ENCODE measurements at regions not wholly inside any gene's neighbourhood (a gene's known extent, or its start where the extent isn't known, plus 50 kb on each side); places are given as distances from the start of the nearest gene placed in this dataset.

DNA sequence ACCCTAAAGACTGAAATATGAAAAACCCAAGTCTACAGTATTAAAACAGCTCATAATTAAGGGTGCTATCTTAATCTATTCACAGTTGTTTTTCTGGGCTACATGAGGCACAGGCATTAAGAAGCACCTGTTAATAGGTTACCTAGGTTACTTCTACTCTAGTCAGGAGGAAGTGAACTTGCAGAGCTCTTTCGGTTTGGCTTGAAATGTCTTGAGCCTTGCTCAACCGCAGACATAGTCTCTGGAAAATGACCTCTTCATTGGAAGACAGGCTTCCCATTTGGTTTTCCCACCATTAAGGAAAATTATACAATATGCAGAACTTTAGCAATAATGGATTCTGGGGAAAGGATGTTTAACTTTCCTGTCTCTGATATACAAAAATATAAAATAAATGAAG, 142.3 kb upstream of the KCNJ3 start:
- Histone ChIP-seq H2BK5ac (ENCODE audit: low read depth, low read length, poor library complexity, severe bottlenecking) (no peak overlapping the region), H3K9ac (ENCODE audit: low read depth, low read length) (no peak overlapping the region), H2AK9ac (replicated peaks; ENCODE audit: low read depth, low read length, poor library complexity) (no peak overlapping the region), H4K20me1 (ENCODE audit: insufficient read depth, low read length) (no peaks in the 10 kb centered on the region), H2BK20ac (ENCODE audit: low read depth, low read length) (no peak overlapping the region), H3K9me1 (ENCODE audit: insufficient read depth, low read length) (no peaks in the 10 kb centered on the region), H3K27me3 (ENCODE audit: control insufficient read depth, insufficient read depth, low read length) (no peaks in the 10 kb centered on the region), H3K4me2 (ENCODE audit: low read depth, low read length) (no peak overlapping the region), H2BK120ac (ENCODE audit: low read depth, low read length) (no peak overlapping the region), H3K23ac (ENCODE audit: low read depth, low read length) (no peak overlapping the region), H3K79me1 (ENCODE audit: low read depth in 1 of 2, low read length in 2 of 2) (no peaks in the 10 kb centered on the region), H4K8ac (ENCODE audit: low read depth in 2 of 2, low read length in 2 of 2) (no peak overlapping the region), H3K56ac (ENCODE audit: extremely low read depth, insufficient read depth, low read length) (no peak overlapping the region), H2BK15ac (ENCODE audit: low read depth, low read length) (no peak overlapping the region), H2AK5ac (ENCODE audit: low read depth, low read length) (no peak overlapping the region), H3K4me3 (ENCODE audit: insufficient read depth, low read depth, low read length) (no peak overlapping the region), H3K4ac (ENCODE audit: low read depth, low read length) (no peak overlapping the region), H4K91ac (ENCODE audit: insufficient read depth, low read depth, low read length) (no peak overlapping the region), H3K4me1 (ENCODE audit: control insufficient read depth, insufficient read depth, low read length) (no peaks in the 10 kb centered on the region), H3K18ac (ENCODE audit: low read depth, low read length) (no peak overlapping the region), H3K27ac (ENCODE audit: insufficient read depth, low read length) (no peak overlapping the region), H4K5ac (ENCODE audit: low read depth, low read length) (no peak overlapping the region), H3K14ac (replicated peaks; ENCODE audit: low read depth, low read length) (no peak overlapping the region), H3K36me3 (ENCODE audit: control insufficient read depth, insufficient read depth, low read length) (no peaks in the 10 kb centered on the region), H3K9me3 (ENCODE audit: control insufficient read depth, insufficient read depth, low read length) (0 out of 2 replicates have a peak, but pooled peaks cover 3% of the 10 kb centered on the region), H2AFZ (replicated peaks; ENCODE audit: low read length, poor library complexity) (no peak overlapping the region)
- dilution Hi-C loops (cut with HindIII; ENCODE audit: low sequenced_read_pairs, unreplicated experiment) (no loop called here), in situ Hi-C loops (cut with MboI; ENCODE audit: low sequenced_read_pairs) (no loop called here), intact Hi-C loops (cut with micrococcal nuclease) (no loop called here)
- ChIA-PET POLR2A (ENCODE audit: unreplicated experiment) (no interaction called here), CTCF (no interaction called here)
- TF ChIP-seq CHD1 (IDR thresholded peaks at IDR 0.05; ENCODE audit: low read depth, low read length) (no peak), MAZ (IDR thresholded peaks at IDR 0.05; ENCODE audit: borderline replicate concordance, low read depth, low read length) (no peak), FOS (IDR thresholded peaks at IDR 0.05; ENCODE audit: low read depth, low read length) (no peak), MXI1 (IDR thresholded peaks at IDR 0.05; ENCODE audit: borderline replicate concordance, low read depth, low read length) (no peak), MAFK (IDR thresholded peaks at IDR 0.05; ENCODE audit: low read depth, low read length) (no peak), SMC3 (IDR thresholded peaks at IDR 0.05; ENCODE audit: low read depth, low read length) (no peak), BHLHE40 (IDR thresholded peaks at IDR 0.05; ENCODE audit: low read depth, low read length) (no peak), RCOR1 (IDR thresholded peaks at IDR 0.05; ENCODE audit: insufficient replicate concordance, low read length) (no peak), RAD21 (IDR thresholded peaks at IDR 0.05; ENCODE audit: low read length) (no peak), POLR2A (IDR thresholded peaks at IDR 0.05; ENCODE audit: low read depth, low read length) (no peak), RFX5 (IDR thresholded peaks at IDR 0.05; ENCODE audit: low read depth, low read length) (no peak), NFE2L2 (IDR thresholded peaks at IDR 0.05; ENCODE audit: low read depth, low read length) (no peak), CEBPB (IDR thresholded peaks at IDR 0.05; ENCODE audit: low read depth, low read length) (no peak)
- TF ChIP-seq, protein P1, sequence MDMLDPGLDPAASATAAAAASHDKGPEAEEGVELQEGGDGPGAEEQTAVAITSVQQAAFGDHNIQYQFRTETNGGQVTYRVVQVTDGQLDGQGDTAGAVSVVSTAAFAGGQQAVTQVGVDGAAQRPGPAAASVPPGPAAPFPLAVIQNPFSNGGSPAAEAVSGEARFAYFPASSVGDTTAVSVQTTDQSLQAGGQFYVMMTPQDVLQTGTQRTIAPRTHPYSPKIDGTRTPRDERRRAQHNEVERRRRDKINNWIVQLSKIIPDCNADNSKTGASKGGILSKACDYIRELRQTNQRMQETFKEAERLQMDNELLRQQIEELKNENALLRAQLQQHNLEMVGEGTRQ (IDR thresholded peaks at IDR 0.05; ENCODE audit: low read depth, low read length) = no peak
- TF ChIP-seq, protein P2, sequence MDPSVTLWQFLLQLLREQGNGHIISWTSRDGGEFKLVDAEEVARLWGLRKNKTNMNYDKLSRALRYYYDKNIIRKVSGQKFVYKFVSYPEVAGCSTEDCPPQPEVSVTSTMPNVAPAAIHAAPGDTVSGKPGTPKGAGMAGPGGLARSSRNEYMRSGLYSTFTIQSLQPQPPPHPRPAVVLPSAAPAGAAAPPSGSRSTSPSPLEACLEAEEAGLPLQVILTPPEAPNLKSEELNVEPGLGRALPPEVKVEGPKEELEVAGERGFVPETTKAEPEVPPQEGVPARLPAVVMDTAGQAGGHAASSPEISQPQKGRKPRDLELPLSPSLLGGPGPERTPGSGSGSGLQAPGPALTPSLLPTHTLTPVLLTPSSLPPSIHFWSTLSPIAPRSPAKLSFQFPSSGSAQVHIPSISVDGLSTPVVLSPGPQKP (IDR thresholded peaks at IDR 0.05; ENCODE audit: borderline replicate concordance, low read depth, low read length) = no peak
- TF ChIP-seq, protein P3, sequence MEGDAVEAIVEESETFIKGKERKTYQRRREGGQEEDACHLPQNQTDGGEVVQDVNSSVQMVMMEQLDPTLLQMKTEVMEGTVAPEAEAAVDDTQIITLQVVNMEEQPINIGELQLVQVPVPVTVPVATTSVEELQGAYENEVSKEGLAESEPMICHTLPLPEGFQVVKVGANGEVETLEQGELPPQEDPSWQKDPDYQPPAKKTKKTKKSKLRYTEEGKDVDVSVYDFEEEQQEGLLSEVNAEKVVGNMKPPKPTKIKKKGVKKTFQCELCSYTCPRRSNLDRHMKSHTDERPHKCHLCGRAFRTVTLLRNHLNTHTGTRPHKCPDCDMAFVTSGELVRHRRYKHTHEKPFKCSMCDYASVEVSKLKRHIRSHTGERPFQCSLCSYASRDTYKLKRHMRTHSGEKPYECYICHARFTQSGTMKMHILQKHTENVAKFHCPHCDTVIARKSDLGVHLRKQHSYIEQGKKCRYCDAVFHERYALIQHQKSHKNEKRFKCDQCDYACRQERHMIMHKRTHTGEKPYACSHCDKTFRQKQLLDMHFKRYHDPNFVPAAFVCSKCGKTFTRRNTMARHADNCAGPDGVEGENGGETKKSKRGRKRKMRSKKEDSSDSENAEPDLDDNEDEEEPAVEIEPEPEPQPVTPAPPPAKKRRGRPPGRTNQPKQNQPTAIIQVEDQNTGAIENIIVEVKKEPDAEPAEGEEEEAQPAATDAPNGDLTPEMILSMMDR (conservative IDR thresholded peaks at IDR 0.05; ENCODE audit: low read depth, low read length) = no peak
- BruUV-seq (replicated peaks) = no TSS peak
- DNase-seq = no peak
- ATAC-seq (ENCODE audit: low read depth) = no peak
- no CpG with 5 or more reads among the region's 2 CpGs for WGBS, 2 experiments (ENCODE audit: extremely low coverage in 2 of 2, insufficient read length in 1 of 2)
